Astrocyte (in vitro differentiated cells and primary cell): ENCODE measurements at regions not wholly inside any gene's neighbourhood (a gene's known extent, or its start where the extent isn't known, plus 50 kb on each side); places are given as distances from the start of the nearest gene placed in this dataset.

ENCODE experiments used
- EZH2 ChIP-seq: IDR thresholded peaks from 2 replicates; pipeline ENCODE4 v1.6.1; 2012; ENCODE audit warnings: mild to moderate bottlenecking, low read length, inconsistent platforms; ENCODE audit not compliant: insufficient read depth
- TF ChIP-seq, protein P1 (sequence below): IDR thresholded peaks from 2 replicates; pipeline ENCODE4 v1.5.1; 2011; ENCODE audit warnings: low read depth, mild to moderate bottlenecking, inconsistent platforms, low read length, moderate library complexity; ENCODE audit not compliant: insufficient read depth

DNA sequence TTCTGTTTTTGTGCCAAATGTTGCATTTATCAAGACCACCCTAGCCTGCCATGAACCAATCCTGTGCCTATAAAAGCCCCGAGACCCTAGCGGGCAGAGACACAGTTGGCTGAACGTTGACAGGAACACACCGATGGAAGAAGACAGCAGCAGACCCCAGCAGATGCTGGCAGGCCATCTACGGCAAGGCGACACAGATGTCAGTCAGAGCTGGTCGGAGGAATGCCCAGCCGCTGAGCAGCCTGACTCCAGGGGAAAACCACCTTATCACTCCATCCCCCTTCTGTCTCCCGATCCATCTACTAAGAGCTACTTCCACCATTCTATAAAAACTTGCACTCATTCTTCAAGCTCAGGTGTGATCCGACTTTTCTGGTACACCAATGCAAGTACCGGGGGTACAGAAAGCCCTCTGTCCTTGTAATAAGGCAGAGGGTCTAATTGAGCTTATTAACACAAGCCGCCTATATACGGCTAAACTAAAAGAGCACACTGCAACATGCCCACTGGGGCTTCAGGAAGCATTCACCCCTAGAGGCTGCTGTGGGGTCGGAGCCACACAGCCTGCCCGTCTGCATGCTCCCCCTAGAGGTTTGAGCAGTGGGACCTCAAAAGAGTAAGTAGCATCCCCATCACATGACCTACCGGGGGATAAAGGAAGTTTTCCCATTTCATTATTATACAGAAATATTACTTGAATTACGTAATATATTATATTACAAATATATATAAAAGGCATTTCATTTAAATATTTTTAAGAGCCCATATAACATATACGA, 1156.3 kb upstream of the B3GALT2 start:
- TF ChIP-seq, protein P1, sequence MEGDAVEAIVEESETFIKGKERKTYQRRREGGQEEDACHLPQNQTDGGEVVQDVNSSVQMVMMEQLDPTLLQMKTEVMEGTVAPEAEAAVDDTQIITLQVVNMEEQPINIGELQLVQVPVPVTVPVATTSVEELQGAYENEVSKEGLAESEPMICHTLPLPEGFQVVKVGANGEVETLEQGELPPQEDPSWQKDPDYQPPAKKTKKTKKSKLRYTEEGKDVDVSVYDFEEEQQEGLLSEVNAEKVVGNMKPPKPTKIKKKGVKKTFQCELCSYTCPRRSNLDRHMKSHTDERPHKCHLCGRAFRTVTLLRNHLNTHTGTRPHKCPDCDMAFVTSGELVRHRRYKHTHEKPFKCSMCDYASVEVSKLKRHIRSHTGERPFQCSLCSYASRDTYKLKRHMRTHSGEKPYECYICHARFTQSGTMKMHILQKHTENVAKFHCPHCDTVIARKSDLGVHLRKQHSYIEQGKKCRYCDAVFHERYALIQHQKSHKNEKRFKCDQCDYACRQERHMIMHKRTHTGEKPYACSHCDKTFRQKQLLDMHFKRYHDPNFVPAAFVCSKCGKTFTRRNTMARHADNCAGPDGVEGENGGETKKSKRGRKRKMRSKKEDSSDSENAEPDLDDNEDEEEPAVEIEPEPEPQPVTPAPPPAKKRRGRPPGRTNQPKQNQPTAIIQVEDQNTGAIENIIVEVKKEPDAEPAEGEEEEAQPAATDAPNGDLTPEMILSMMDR, result no peak
- TF ChIP-seq EZH2, result no peak
